Vagina (tissue), 2 donors: ENCODE measurements at regions not wholly inside any gene's neighbourhood (a gene's known extent, or its start where the extent isn't known, plus 50 kb on each side); places are given as distances from the start of the nearest gene placed in this dataset.
"Not testable (repeated sequence)": the region's sequence is repeated elsewhere in the genome, so short reads cannot be mapped to it uniquely, and the experiment has no call there.

Source experiments
- DNase-seq, 2 donors: peaks; one replicate each; pipeline ENCODE4 v3.0.0-alpha.2; 2017; ENCODE audit errors: extremely low spot score in 2 of 2
- H3K27ac ChIP-seq: fragments of 200-600 bp; sonication (generic); one replicate; pipeline ENCODE4 v1.5.1; 2019
- H3K27me3 ChIP-seq: fragments of 200-600 bp; sonication (generic); one replicate; pipeline ENCODE4 v1.5.1; 2019
- H3K36me3 ChIP-seq, 2 donors: fragments of 200-600 bp; sonication (generic); one replicate each; pipeline ENCODE4 v1.5.1; 2017 to 2019
- H3K4me1 ChIP-seq: fragments of 200-600 bp; sonication (generic); one replicate; pipeline ENCODE4 v1.5.1; 2019
- H3K4me3 ChIP-seq, 2 donors: fragments of 200-600 bp; sonication (generic); 1 replicate in 1 of 2; 2 replicates in 1 of 2; pipeline ENCODE4 v1.5.1; 2016 to 2019
- H3K9me3 ChIP-seq: fragments of 200-600 bp; sonication (generic); one replicate; pipeline ENCODE4 v1.5.1; 2019
- CTCF ChIP-seq, 3 experiments: fragments of 450-650 bp in 2 of 3; fragments of 200-600 bp in 1 of 3; sonication (generic) in 1 of 3; IDR thresholded peaks; one replicate each; pipeline ENCODE4 v1.5.1; 2017 to 2019; ENCODE audit warnings: antibody characterized with exemption in 3 of 3, mild to moderate bottlenecking in 2 of 3, moderate library complexity in 2 of 3
- POLR2A ChIP-seq, 2 donors: fragments of 450-650 bp; IDR thresholded peaks; one replicate each; pipeline ENCODE4 v1.6.1; 2017; ENCODE audit warnings: antibody characterized with exemption in 2 of 2, mild to moderate bottlenecking in 2 of 2, moderate library complexity in 2 of 2
- POLR2AphosphoS5 ChIP-seq, 2 donors: sonication (generic); formaldehyde crosslinking; IDR thresholded peaks; one replicate each; pipeline ENCODE4 v1.9.0; 2017; ENCODE audit warnings: antibody characterized with exemption in 2 of 2, mild to moderate bottlenecking in 2 of 2, low read depth in 1 of 2; ENCODE audit not compliant: insufficient read depth in 1 of 2
- intact Hi-C: fragments of 100-400 bp; cut with DNase I; formaldehyde crosslinking; loops from one replicate; pipeline ENCODE4 v1.15.1; 2023

- H3K27me3 ChIP-seq: no peaks in the 10 kb centered on the region
- H3K27ac ChIP-seq: no peak overlapping the region
- H3K4me1 ChIP-seq: no peaks in the 10 kb centered on the region
- H3K4me3 ChIP-seq: no peak overlapping the region
- intact Hi-C loops: no loop called here
- H3K9me3 ChIP-seq: no peaks in the 10 kb centered on the region
- no peaks in the 10 kb centered on the region for H3K36me3 ChIP-seq
- DNase-seq: no peak
- TF ChIP-seq POLR2A (IDR thresholded peaks at IDR 0.05): no peak
- TF ChIP-seq CTCF (IDR thresholded peaks at IDR 0.05): no peak
- no peak for TF ChIP-seq POLR2AphosphoS5 (IDR thresholded peaks at IDR 0.05; ENCODE audit: insufficient read depth in 1 of 2, low read depth in 1 of 2)
These were observed 82.9 kb downstream of the LAS1L start for GRCh38 chrX:65451663-65452062.

GRCh38 chrX:65420154-65420553 is 114.4 kb downstream of the LAS1L start:
- Histone ChIP-seq H3K9me3 (no peaks in the 10 kb centered on the region), H3K27ac (no peak overlapping the region), H3K4me1 (no peaks in the 10 kb centered on the region), H3K27me3 (no peaks in the 10 kb centered on the region), H3K36me3 (no peaks in the 10 kb centered on the region), H3K4me3 (no peak overlapping the region)
- TF ChIP-seq CTCF (IDR thresholded peaks at IDR 0.05) (no peak), POLR2AphosphoS5 (IDR thresholded peaks at IDR 0.05; ENCODE audit: insufficient read depth in 1 of 2, low read depth in 1 of 2) (no peak), POLR2A (IDR thresholded peaks at IDR 0.05) (no peak)
- DNase-seq: no peak
- intact Hi-C loops: no loop called here

GRCh38 chrX:65407662-65408061 is 126.9 kb downstream of the LAS1L start:
- not testable (repeated sequence) for DNase-seq

GRCh38 chrX:65407157-65407626 is 127.4 kb downstream of the LAS1L start:
- no peak for DNase-seq
- Histone ChIP-seq H3K27me3 (no peaks in the 10 kb centered on the region), H3K9me3 (peaks cover 4% of the 10 kb centered on the region), H3K36me3 (no peaks in the 10 kb centered on the region), H3K4me1 (no peaks in the 10 kb centered on the region), H3K27ac (no peak overlapping the region), H3K4me3 (peak overlapping the region in 1 of 2 donors; percentile 13)
- TF ChIP-seq POLR2A (IDR thresholded peaks at IDR 0.05): no peak
- TF ChIP-seq POLR2AphosphoS5 (IDR thresholded peaks at IDR 0.05; ENCODE audit: insufficient read depth in 1 of 2, low read depth in 1 of 2): no peak
- TF ChIP-seq CTCF (IDR thresholded peaks at IDR 0.05): no peak
- intact Hi-C loops: no loop called here

More at GRCh38 chrX:65407662-65408061, 126.9 kb downstream of the LAS1L start:
- H3K36me3 ChIP-seq, H3K9me3 ChIP-seq, H3K27ac ChIP-seq, H3K4me1 ChIP-seq, intact Hi-C loops, H3K27me3 ChIP-seq: not testable (repeated sequence)
- H3K4me3 ChIP-seq: peak overlapping the region in 1 of 2 donors; percentile 13

- peak overlapping the region in 1 of 2 donors; percentile 13 for H3K4me3 ChIP-seq
- intact Hi-C loops: no loop called here
- no peak for DNase-seq
- H3K36me3 ChIP-seq: no peaks in the 10 kb centered on the region
- no peaks in the 10 kb centered on the region for H3K4me1 ChIP-seq
- TF ChIP-seq POLR2AphosphoS5 (IDR thresholded peaks at IDR 0.05; ENCODE audit: insufficient read depth in 1 of 2, low read depth in 1 of 2) (no peak), POLR2A (IDR thresholded peaks at IDR 0.05) (no peak), CTCF (IDR thresholded peaks at IDR 0.05) (no peak)
- no peaks in the 10 kb centered on the region for H3K27me3 ChIP-seq
- H3K27ac ChIP-seq: no peak overlapping the region
- peaks cover 4% of the 10 kb centered on the region for H3K9me3 ChIP-seq
These were observed 128.1 kb downstream of the LAS1L start for GRCh38 chrX:65406532-65406931.
